ENCODE measurements at regions not wholly inside any gene's neighbourhood (a gene's known extent, or its start where the extent isn't known, plus 50 kb on each side); places are given as distances from the start of the nearest gene placed in this dataset.
A peak's percentile ranks its signal among the peaks of the same experiment; 100 is the strongest.

- no peaks in the 10 kb centered on the region for H3K9me3 Mint-ChIP-seq
- H3K27ac Mint-ChIP-seq = no peak overlapping the region
- no peaks in the 10 kb centered on the region for H3K27me3 Mint-ChIP-seq (ENCODE audit: low read depth)
- DNase-seq = no peak
- H3K4me3 Mint-ChIP-seq = no peak overlapping the region
- no peaks in the 10 kb centered on the region for H3K4me1 Mint-ChIP-seq (ENCODE audit: low read depth)
- CTCF ChIA-PET = interaction anchor here (1.3 kb wide), 1 partner anchor 380 kb away, joined by 6 read pairs; no protein-coding TSS in a partner anchor
- intact Hi-C loops (cut with micrococcal nuclease) = no loop called here
- H3K36me3 Mint-ChIP-seq (ENCODE audit: low read depth) = no peaks in the 10 kb centered on the region
Observed at GRCh38 chr7:36802459-36803135, 78.3 kb upstream of the AOAH start.

- CTCF ChIA-PET = no interaction called here
- H3K4me1 Mint-ChIP-seq (ENCODE audit: low read depth) = peaks cover 14% of the 10 kb centered on the region
- no peak overlapping the region for H3K27ac Mint-ChIP-seq
- no peak overlapping the region for H3K4me3 Mint-ChIP-seq
- H3K27me3 Mint-ChIP-seq (ENCODE audit: low read depth) = no peaks in the 10 kb centered on the region
- no peak for DNase-seq
- no peaks in the 10 kb centered on the region for H3K9me3 Mint-ChIP-seq
- no peaks in the 10 kb centered on the region for H3K36me3 Mint-ChIP-seq (ENCODE audit: low read depth)
- intact Hi-C loops (cut with micrococcal nuclease) = no loop called here
Observed at GRCh38 chr7:36796850-36797536, 72.7 kb upstream of the AOAH start.

DNA sequence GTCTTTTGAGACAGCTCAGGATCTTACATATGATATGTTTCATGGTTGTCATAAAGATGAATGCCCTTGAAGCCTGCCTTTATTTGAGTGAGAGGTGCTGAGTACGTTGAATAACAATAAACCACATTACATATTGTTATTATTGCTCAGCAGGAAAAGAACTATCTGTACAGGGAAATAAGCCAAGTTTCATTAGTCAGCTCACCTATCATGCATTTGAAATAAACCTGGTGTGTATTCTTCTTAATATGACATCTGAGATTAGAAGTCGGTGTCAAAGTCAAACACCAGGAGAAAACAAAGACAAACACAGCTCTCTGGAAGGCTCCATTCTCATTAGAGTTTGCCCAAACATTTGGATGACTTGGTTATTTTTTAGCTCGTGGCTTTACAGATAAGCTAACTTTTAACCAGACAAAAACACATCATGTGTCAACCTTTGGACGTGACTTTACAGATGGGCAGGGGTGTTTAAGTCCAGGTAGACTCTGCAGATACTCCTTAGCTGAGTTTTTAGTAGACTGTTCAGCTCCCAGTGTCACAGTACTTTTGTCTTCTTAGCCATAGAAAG, 71.2 kb upstream of the AOAH start:
- intact Hi-C loops (cut with micrococcal nuclease) = no loop called here
- no peaks in the 10 kb centered on the region for H3K27me3 Mint-ChIP-seq (ENCODE audit: low read depth)
- CTCF ChIA-PET = interaction anchor here (0.6 to 1.3 kb wide), 2 partner anchors 72 to 386 kb away, joined by 3 to 6 read pairs; no protein-coding TSS in a partner anchor
- peaks cover 17% of the 10 kb centered on the region for H3K4me1 Mint-ChIP-seq (ENCODE audit: low read depth)
- no peak for DNase-seq
- H3K27ac Mint-ChIP-seq = no peak overlapping the region
- no peaks in the 10 kb centered on the region for H3K9me3 Mint-ChIP-seq
- no peaks in the 10 kb centered on the region for H3K36me3 Mint-ChIP-seq (ENCODE audit: low read depth)
- H3K4me3 Mint-ChIP-seq = no peak overlapping the region

- Mint-ChIP-seq H3K27me3 (ENCODE audit: low read depth) (no peaks in the 10 kb centered on the region), H3K36me3 (ENCODE audit: low read depth) (no peaks in the 10 kb centered on the region), H3K27ac (no peak overlapping the region), H3K4me3 (no peak overlapping the region), H3K9me3 (no peaks in the 10 kb centered on the region), H3K4me1 (ENCODE audit: low read depth) (peaks cover 26% of the 10 kb centered on the region)
- DNase-seq = no peak
- CTCF ChIA-PET = interaction anchor here (0.6 to 1.3 kb wide), 2 partner anchors 71 to 387 kb away, joined by 3 to 6 read pairs; no protein-coding TSS in a partner anchor
- intact Hi-C loops (cut with micrococcal nuclease) = no loop called here
Observed at GRCh38 chr7:36794689-36795088, 70.4 kb upstream of the AOAH start.

- Mint-ChIP-seq H3K4me1 (ENCODE audit: low read depth) (peaks cover 47% of the 10 kb centered on the region), H3K4me3 (no peak overlapping the region), H3K27me3 (ENCODE audit: low read depth) (no peaks in the 10 kb centered on the region), H3K36me3 (ENCODE audit: low read depth) (no peaks in the 10 kb centered on the region), H3K27ac (no peak overlapping the region), H3K9me3 (no peaks in the 10 kb centered on the region)
- intact Hi-C loops (cut with micrococcal nuclease) = no loop called here
- DNase-seq = no peak
- CTCF ChIA-PET = no interaction called here
Observed at GRCh38 chr7:36792421-36792820, 68.1 kb upstream of the AOAH start.

- H3K36me3 Mint-ChIP-seq (ENCODE audit: low read depth) = no peaks in the 10 kb centered on the region
- no peaks in the 10 kb centered on the region for H3K27me3 Mint-ChIP-seq (ENCODE audit: low read depth)
- H3K4me3 Mint-ChIP-seq = no peak overlapping the region
- intact Hi-C loops (cut with micrococcal nuclease) = no loop called here
- DNase-seq = peak; percentile 16
- no peak overlapping the region for H3K27ac Mint-ChIP-seq
- CTCF ChIA-PET = interaction anchor here (1.2 kb wide), 1 partner anchor 392 kb away, joined by 4 read pairs; no protein-coding TSS in a partner anchor
- H3K4me1 Mint-ChIP-seq (ENCODE audit: low read depth) = peaks cover 55% of the 10 kb centered on the region
- no peaks in the 10 kb centered on the region for H3K9me3 Mint-ChIP-seq
Observed at GRCh38 chr7:36790311-36790787, 66.1 kb upstream of the AOAH start.

DNA sequence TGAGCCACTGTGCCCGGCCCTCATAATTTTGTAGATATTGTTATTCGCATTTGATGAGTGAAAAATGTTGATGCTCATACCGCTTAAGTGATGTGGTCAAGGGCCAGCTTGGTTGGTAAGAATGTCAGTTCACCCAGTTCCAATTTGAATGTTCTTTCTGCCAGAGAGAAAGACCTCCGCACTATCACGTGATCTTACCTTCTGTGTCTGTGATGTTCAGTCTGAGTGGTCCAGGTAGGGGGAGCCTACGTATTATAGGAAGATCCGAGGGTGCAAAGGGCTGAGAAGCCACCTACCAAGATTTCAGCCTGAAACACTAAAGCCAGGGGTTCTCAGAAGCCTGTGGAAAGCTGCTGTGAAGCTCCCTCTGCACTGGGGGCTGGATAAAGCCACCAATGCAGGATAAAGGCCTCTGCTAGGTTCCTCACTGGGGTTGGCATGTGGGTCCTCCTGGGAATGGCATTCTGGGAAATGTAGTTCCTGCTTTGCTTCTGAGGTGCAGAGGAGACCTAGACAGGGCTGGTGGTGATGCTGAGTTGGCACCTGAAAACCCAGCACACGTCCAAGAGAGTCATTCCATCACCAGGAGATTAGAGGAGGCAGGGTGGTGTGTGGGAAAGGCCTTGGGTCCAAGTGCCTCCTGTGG, 64.7 kb upstream of the AOAH start:
- intact Hi-C loops (cut with micrococcal nuclease) = loop anchor here (5.0 to 10.0 kb wide), 2 partner anchors 302 to 1064 kb away; no protein-coding TSS in a partner anchor
- no peaks in the 10 kb centered on the region for H3K27me3 Mint-ChIP-seq (ENCODE audit: low read depth)
- H3K4me1 Mint-ChIP-seq (ENCODE audit: low read depth) = peaks cover 59% of the 10 kb centered on the region
- no peaks in the 10 kb centered on the region for H3K36me3 Mint-ChIP-seq (ENCODE audit: low read depth)
- no peak overlapping the region for H3K27ac Mint-ChIP-seq
- CTCF ChIA-PET = interaction anchor here (1.2 kb wide), 1 partner anchor 393 kb away, joined by 4 read pairs; no protein-coding TSS in a partner anchor
- no peak overlapping the region for H3K4me3 Mint-ChIP-seq
- H3K9me3 Mint-ChIP-seq = no peaks in the 10 kb centered on the region
- DNase-seq = no peak

DNA sequence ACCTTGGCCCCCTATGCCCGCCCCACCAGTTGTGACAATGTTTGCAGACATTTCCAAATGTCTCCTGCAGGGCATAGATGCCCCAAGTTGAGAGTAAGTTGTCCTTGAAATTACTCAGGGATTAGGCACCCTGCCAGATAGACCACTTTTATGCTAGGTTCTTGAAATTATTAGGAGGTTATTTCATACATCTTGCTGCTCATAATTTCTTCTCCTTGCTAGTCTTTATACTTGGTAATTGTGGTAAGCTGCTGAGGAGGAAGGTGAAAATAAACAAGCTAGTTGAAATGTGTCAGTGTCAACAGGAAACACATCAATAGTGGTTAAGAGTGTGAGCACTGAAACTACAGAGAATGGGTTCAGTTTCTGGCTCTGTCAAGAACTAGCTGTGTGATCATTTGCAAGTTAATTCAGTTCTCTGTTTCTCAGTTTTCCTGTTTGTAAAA, 63.7 kb upstream of the AOAH start:
- no peak for DNase-seq

DNA sequence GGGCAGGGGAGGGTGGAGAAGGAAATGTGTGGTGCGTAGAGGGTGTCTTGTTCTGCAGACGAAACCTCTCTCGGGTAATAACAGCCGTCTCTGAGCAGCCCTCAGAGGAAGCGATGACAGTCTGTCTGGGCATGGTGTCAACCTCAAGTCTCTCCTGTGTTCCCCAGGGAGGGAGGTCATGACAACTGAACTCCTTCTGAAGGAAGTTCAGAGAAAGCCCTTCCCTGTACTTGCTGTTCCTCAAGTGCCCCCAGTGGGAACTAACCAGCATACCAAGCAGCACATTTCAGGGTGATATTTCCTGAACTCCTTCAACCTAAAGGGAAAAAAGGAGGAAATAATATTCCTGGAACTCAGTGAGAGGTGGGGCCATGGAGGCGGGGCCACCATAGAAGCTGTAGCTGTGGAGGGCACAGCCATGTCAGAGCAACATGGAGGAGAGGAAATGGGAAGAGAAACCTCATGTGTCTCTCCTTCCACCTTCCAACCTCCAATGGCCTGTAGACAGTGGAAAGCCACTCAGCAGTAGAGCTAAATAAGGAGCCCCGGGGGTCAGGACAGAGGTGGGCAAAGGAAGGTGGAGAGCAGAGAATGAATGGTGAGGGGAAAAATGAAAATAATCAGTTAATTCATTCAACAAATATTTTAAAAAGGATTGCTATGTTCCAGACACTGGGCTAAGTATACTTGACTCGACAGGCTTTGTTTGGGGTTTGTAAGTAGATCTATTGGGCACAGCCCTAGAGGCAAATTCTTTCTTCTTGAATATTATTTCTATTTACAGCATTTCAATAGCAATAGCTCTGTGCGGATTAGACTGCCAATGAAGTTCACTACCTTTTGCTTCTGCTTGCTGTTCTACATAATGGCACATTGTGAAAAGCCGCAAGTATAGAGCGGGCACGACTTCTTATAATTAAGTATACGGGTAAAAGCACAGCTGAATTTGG, 61.0 kb upstream of the AOAH start:
- H3K27ac Mint-ChIP-seq = peak overlapping the region; percentile 2
- no peaks in the 10 kb centered on the region for H3K36me3 Mint-ChIP-seq (ENCODE audit: low read depth)
- no peak overlapping the region for H3K4me3 Mint-ChIP-seq
- DNase-seq = peak; percentile 68
- H3K27me3 Mint-ChIP-seq (ENCODE audit: low read depth) = no peaks in the 10 kb centered on the region
- CTCF ChIA-PET = interaction anchor here (0.7 to 1.0 kb wide), 2 partner anchors 60 to 76 kb away, joined by 3 read pairs; no protein-coding TSS in a partner anchor
- no peaks in the 10 kb centered on the region for H3K9me3 Mint-ChIP-seq
- intact Hi-C loops (cut with micrococcal nuclease) = loop anchor here (2.0 to 10.0 kb wide), 5 partner anchors 20 to 1060 kb away; no protein-coding TSS in a partner anchor
- H3K4me1 Mint-ChIP-seq (ENCODE audit: low read depth) = peaks cover 71% of the 10 kb centered on the region

More for the DNA sequence above, 63.7 kb upstream of the AOAH start:
- no peaks in the 10 kb centered on the region for H3K27me3 Mint-ChIP-seq (ENCODE audit: low read depth)
- no peak overlapping the region for H3K4me3 Mint-ChIP-seq
- intact Hi-C loops (cut with micrococcal nuclease) = loop anchor here (5.0 to 10.0 kb wide), 2 partner anchors 301 to 1063 kb away; no protein-coding TSS in a partner anchor
- CTCF ChIA-PET = interaction anchor here (0.6 to 1.0 kb wide), 2 partner anchors 394 to 1103 kb away, joined by 3 to 7 read pairs; no protein-coding TSS in a partner anchor
- no peaks in the 10 kb centered on the region for H3K9me3 Mint-ChIP-seq
- H3K27ac Mint-ChIP-seq = no peak overlapping the region
- H3K36me3 Mint-ChIP-seq (ENCODE audit: low read depth) = no peaks in the 10 kb centered on the region
- peaks cover 59% of the 10 kb centered on the region for H3K4me1 Mint-ChIP-seq (ENCODE audit: low read depth)

GRCh38 chr7:36781011-36781738, 56.9 kb upstream of the AOAH start:
- Mint-ChIP-seq H3K27ac (peak overlapping the region; percentile 60), H3K4me1 (ENCODE audit: low read depth) (peaks cover 69% of the 10 kb centered on the region), H3K4me3 (no peak overlapping the region), H3K36me3 (ENCODE audit: low read depth) (no peaks in the 10 kb centered on the region), H3K9me3 (no peaks in the 10 kb centered on the region), H3K27me3 (ENCODE audit: low read depth) (no peaks in the 10 kb centered on the region)
- CTCF ChIA-PET = no interaction called here
- intact Hi-C loops (cut with micrococcal nuclease) = loop anchor here (1.0 to 10.0 kb wide), 5 partner anchors 57 to 1056 kb away; partner anchors contain the start of gene AOAH
- DNase-seq = peak; percentile 59

All from activated naive CD4-positive, alpha-beta T cell treated with anti-CD3 and anti-CD28 coated beads for 36 hours (primary cell).